ENCODE measurements at regions not wholly inside any gene's neighbourhood (a gene's known extent, or its start where the extent isn't known, plus 50 kb on each side); places are given as distances from the start of the nearest gene placed in this dataset.
"Not testable (repeated sequence)": the region's sequence is repeated elsewhere in the genome, so short reads cannot be mapped to it uniquely, and the experiment has no call there.

GRCh38 chr2:42999391-42999841 lies 207.0 kb upstream of the HAAO start:
- H3K36me3 Mint-ChIP-seq (ENCODE audit: insufficient read depth): no peaks in the 10 kb centered on the region
- H3K4me1 Mint-ChIP-seq (ENCODE audit: low read depth in 2 of 2): no peaks in the 10 kb centered on the region
- DNase-seq: no peak
- ATAC-seq (replicated peaks): no peak
- H3K27ac Mint-ChIP-seq: no peak overlapping the region
- H3K4me3 Mint-ChIP-seq: no peak overlapping the region
- H3K27me3 Mint-ChIP-seq: peaks cover 0 to 6% of the 10 kb centered on the region in 2 donors
- H3K9me3 Mint-ChIP-seq: no peaks in the 10 kb centered on the region

GRCh38 chr2:42998721-42999120 lies 206.3 kb upstream of the HAAO start:
- no peak overlapping the region for H3K27ac Mint-ChIP-seq
- no peak overlapping the region for H3K4me3 Mint-ChIP-seq
- no peaks in the 10 kb centered on the region for H3K4me1 Mint-ChIP-seq (ENCODE audit: low read depth in 2 of 2)
- no peaks in the 10 kb centered on the region for H3K36me3 Mint-ChIP-seq (ENCODE audit: insufficient read depth)
- DNase-seq (no peak), ATAC-seq (replicated peaks) (no peak)
- H3K9me3 Mint-ChIP-seq: no peaks in the 10 kb centered on the region
- H3K27me3 Mint-ChIP-seq: peaks cover 0 to 6% of the 10 kb centered on the region in 2 donors

- no peak for DNase-seq
- ATAC-seq (replicated peaks): no peak
- H3K36me3 Mint-ChIP-seq (ENCODE audit: insufficient read depth): no peaks in the 10 kb centered on the region
- no peaks in the 10 kb centered on the region for H3K4me1 Mint-ChIP-seq (ENCODE audit: low read depth in 2 of 2)
- H3K27me3 Mint-ChIP-seq: peaks cover 0 to 6% of the 10 kb centered on the region in 2 donors
- H3K9me3 Mint-ChIP-seq: no peaks in the 10 kb centered on the region
- H3K27ac Mint-ChIP-seq: no peak overlapping the region
- no peak overlapping the region for H3K4me3 Mint-ChIP-seq
Observed at GRCh38 chr2:42996528-42996927, 204.1 kb upstream of the HAAO start.

DNA sequence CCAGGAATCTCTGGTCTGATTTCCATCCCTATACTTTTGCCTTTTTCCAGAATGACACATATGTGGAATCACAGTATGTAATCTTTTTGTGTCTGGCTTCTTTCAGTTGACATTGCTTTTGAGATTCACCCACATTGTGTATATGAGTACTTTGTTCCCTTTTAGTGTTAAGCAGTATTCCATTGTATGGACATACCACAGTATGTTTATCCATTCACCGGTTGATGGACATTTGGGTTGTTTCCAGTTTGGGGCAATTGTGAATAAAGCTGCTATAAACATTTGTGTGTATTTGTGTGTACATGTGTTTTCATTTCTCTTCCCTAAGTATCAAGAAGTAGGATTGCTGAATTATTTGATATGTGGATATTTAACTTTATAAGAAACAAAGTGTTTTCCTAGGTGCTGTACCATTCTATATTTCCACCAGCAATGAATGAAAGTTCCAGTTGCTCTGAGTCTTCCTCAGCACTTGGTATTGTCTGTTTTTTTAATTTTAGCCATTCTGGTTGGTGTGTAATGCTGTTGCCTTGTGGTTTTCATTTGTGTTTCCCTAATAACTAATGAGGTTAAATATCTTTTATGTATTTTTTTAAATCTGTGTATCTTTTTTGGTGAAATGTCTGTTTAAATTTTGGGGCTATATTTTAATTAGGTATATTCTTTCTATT lies 203.5 kb upstream of the HAAO start:
- Mint-ChIP-seq H3K36me3 (ENCODE audit: insufficient read depth) (no peaks in the 10 kb centered on the region), H3K27ac (no peak overlapping the region), H3K9me3 (no peaks in the 10 kb centered on the region), H3K4me3 (no peak overlapping the region), H3K4me1 (ENCODE audit: low read depth in 2 of 2) (no peaks in the 10 kb centered on the region), H3K27me3 (peaks cover 0 to 6% of the 10 kb centered on the region in 2 donors)
- no peak for ATAC-seq (replicated peaks)
- no peak for DNase-seq

- peaks cover 8 to 21% of the 10 kb centered on the region in 2 donors for H3K27me3 Mint-ChIP-seq
- H3K9me3 Mint-ChIP-seq; DNase-seq; H3K4me1 Mint-ChIP-seq (ENCODE audit: low read depth in 2 of 2); H3K36me3 Mint-ChIP-seq (ENCODE audit: insufficient read depth); ATAC-seq (replicated peaks); H3K4me3 Mint-ChIP-seq; H3K27ac Mint-ChIP-seq: not testable (repeated sequence)
Observed at GRCh38 chr2:42989283-42990081, 197.1 kb upstream of the HAAO start.

DNA sequence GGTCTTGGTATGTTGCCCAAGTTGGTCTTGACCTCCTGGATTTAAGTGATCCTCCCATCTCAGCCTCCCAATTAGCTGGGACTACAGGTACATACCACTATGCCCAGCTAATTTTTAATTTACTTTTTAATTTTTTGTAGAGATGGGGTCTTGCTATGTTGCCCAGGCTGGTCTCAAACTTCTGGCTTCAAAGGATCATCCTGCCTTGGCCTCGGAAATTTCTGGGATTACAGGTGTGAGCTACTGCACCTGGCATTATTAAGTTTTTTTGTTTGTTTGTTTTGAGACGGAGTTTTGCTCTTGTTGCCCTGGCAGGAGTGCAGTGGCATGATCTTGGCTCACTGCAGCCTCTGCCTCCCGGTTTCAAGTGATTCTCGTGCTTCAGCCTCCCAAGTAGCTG lies 195.7 kb upstream of the HAAO start:
- not testable (repeated sequence) for H3K36me3 Mint-ChIP-seq (ENCODE audit: insufficient read depth); ATAC-seq (replicated peaks); DNase-seq; H3K4me1 Mint-ChIP-seq (ENCODE audit: low read depth in 2 of 2); H3K4me3 Mint-ChIP-seq; H3K9me3 Mint-ChIP-seq; H3K27ac Mint-ChIP-seq
- peaks cover 8 to 34% of the 10 kb centered on the region in 2 donors for H3K27me3 Mint-ChIP-seq

DNA sequence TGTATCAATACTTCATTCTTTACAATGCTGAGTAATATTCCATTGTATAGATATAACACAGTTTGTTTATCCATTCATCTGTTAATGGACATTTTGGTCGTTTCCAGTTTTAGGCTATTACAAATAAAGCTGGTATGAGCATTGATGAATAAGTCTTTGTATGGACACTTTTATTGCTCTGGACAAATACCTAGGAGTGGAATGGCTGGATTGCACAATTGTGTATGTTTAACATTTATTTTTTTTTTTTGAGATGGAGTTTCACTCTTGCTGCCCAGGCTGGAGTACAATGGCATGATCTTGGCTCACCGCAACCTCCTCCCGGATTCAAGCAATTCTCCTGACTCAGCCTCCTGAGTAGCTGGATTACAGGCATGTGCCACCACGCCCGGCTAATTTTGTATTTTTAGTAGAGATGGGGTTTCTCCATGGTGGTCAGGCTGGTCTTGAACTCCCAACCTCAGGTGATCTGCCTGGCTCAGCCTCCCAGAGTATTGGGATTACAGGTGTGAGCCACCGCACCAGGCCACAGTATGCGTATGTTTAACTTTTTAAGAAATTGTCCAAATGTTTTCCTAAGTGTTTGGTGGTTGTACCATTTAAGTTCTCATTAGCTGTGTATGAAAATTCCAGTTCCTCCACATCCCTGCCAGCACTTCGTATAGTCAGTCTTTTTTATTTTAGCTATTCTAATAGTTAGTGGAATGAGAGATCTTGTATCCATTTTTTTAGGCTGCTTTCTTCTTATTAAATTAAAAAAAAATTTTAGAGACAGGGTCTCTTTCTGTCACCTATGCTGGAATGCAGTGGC lies 194.9 kb upstream of the HAAO start:
- H3K4me1 Mint-ChIP-seq (ENCODE audit: low read depth in 2 of 2): no peaks in the 10 kb centered on the region
- no peak overlapping the region for H3K27ac Mint-ChIP-seq
- no peak for ATAC-seq (replicated peaks)
- H3K36me3 Mint-ChIP-seq (ENCODE audit: insufficient read depth): no peaks in the 10 kb centered on the region
- H3K27me3 Mint-ChIP-seq: peaks cover 8 to 34% of the 10 kb centered on the region in 2 donors
- no peak for DNase-seq
- no peaks in the 10 kb centered on the region for H3K9me3 Mint-ChIP-seq
- H3K4me3 Mint-ChIP-seq: no peak overlapping the region

DNA sequence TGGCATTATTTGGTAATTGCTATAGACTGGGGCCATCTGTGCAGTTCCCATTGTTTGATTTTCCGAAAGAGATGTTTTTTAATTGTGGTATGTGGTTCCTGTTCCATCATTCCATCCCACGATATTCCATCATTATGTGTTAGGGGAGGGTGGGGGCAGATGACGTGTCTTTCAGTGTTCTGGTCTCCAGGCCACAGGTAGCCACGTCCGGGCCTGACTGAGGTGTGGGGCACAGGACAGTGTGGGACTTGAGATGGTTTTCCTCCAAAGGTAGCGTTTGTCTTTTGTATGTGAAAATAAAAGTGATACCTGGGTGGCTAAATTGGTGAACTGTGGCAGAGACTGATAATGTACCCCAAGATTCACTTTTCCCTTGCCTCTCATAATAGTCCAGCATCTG lies 192.2 kb upstream of the HAAO start:
- H3K36me3 Mint-ChIP-seq (ENCODE audit: insufficient read depth): no peaks in the 10 kb centered on the region
- H3K27me3 Mint-ChIP-seq: peaks cover 4 to 26% of the 10 kb centered on the region in 2 donors
- H3K27ac Mint-ChIP-seq: no peak overlapping the region
- ATAC-seq (replicated peaks): no peak
- H3K9me3 Mint-ChIP-seq: no peaks in the 10 kb centered on the region
- H3K4me3 Mint-ChIP-seq: no peak overlapping the region
- DNase-seq: no peak
- no peaks in the 10 kb centered on the region for H3K4me1 Mint-ChIP-seq (ENCODE audit: low read depth in 2 of 2)

- no peak overlapping the region for H3K4me3 Mint-ChIP-seq
- H3K27ac Mint-ChIP-seq: no peak overlapping the region
- DNase-seq (no peak), ATAC-seq (replicated peaks) (no peak)
- H3K27me3 Mint-ChIP-seq: peaks cover 0 to 21% of the 10 kb centered on the region in 2 donors
- H3K4me1 Mint-ChIP-seq (ENCODE audit: low read depth in 2 of 2): no peaks in the 10 kb centered on the region
- H3K9me3 Mint-ChIP-seq: no peaks in the 10 kb centered on the region
- H3K36me3 Mint-ChIP-seq (ENCODE audit: insufficient read depth): no peaks in the 10 kb centered on the region
Observed at GRCh38 chr2:42984081-42984480, 191.7 kb upstream of the HAAO start.

DNA sequence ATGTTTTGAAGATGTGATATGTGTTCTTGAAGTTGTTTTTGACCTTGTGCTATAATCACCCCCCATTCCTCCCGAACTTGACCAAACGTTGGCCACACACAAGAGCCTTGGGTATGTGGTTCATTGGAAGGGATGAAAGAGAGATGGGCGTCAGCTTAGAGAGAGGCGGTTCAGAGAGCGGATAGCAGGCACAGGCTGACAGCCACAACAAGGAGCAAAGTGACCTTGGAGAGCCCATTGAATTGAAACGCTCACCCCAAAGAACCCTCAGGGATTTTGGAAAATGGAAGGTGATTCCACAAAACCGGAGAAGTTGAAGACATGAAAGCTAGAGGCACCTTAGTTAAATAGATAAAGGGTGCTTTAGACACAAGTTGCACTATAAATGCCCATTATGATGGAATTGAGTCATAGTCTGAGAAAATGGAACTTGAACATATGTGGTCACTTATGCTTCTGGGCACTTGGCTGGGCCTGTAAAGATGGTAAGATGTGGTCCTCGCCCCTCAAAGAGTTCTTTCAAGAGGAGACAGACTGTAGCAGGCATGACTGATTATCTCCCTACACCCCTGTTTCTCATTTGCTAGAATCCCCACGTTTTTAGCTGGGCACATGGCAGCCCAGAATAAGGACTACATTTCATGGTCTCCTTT lies 188.5 kb upstream of the HAAO start:
- Mint-ChIP-seq H3K27ac (no peak overlapping the region), H3K4me1 (ENCODE audit: low read depth in 2 of 2) (no peaks in the 10 kb centered on the region), H3K4me3 (no peak overlapping the region), H3K9me3 (no peaks in the 10 kb centered on the region), H3K27me3 (peaks cover 0 to 18% of the 10 kb centered on the region in 2 donors), H3K36me3 (ENCODE audit: insufficient read depth) (no peaks in the 10 kb centered on the region)
- no peak for DNase-seq
- ATAC-seq (replicated peaks): no peak

GRCh38 chr2:42979870-42980763 lies 187.7 kb upstream of the HAAO start:
- ATAC-seq (replicated peaks): no peak
- no peaks in the 10 kb centered on the region for H3K36me3 Mint-ChIP-seq (ENCODE audit: insufficient read depth)
- H3K4me1 Mint-ChIP-seq (ENCODE audit: low read depth in 2 of 2): no peaks in the 10 kb centered on the region
- peaks cover 0 to 18% of the 10 kb centered on the region in 2 donors for H3K27me3 Mint-ChIP-seq
- H3K4me3 Mint-ChIP-seq: no peak overlapping the region
- no peak for DNase-seq
- no peak overlapping the region for H3K27ac Mint-ChIP-seq
- no peaks in the 10 kb centered on the region for H3K9me3 Mint-ChIP-seq

DNA sequence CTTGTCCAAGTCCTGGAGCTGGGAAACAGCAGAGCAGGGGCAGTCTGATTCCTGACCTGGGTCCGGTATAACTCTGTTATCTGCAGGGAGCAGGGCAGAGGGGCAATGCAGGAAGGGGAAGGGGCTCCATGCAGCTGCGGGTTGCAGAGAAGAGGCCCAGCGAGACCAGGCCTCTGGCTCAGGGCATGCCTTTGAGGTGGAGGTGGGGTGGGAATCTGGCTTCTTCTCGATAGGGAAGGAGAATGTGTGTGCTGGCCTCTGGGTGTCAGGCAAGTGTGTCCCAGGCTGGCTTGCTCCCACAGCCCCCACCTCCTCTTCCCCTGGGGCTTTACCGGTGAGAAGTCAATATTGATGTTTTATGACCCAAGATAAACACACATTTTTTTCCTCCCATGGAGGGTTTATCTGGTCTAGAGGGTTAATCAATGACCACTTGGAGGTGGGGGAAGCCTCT lies 187.1 kb upstream of the HAAO start:
- DNase-seq (no peak), ATAC-seq (replicated peaks) (no peak)
- Mint-ChIP-seq H3K27me3 (peaks cover 0 to 12% of the 10 kb centered on the region in 2 donors), H3K4me1 (ENCODE audit: low read depth in 2 of 2) (no peaks in the 10 kb centered on the region), H3K9me3 (no peaks in the 10 kb centered on the region), H3K4me3 (no peak overlapping the region), H3K27ac (peak overlapping the region in 1 of 2 donors; percentile 1), H3K36me3 (ENCODE audit: insufficient read depth) (no peaks in the 10 kb centered on the region)

All from effector memory CD8-positive, alpha-beta T cell (primary cell).